Mucosa of descending colon (tissue), 3 donors: ENCODE measurements at regions not wholly inside any gene's neighbourhood (a gene's known extent, or its start where the extent isn't known, plus 50 kb on each side); places are given as distances from the start of the nearest gene placed in this dataset.

Experiments used
- ATAC-seq: fragments of 200-7000 bp; cut with Tn5 transposase; one replicate; pipeline ENCODE4 v1.9.1; 2020; ENCODE audit warnings: mild to moderate bottlenecking, moderate library complexity
- DNase-seq, 3 donors: peaks; one replicate each; pipeline ENCODE4 v3.0.0-alpha.2; 2020
- H3K36me3 ChIP-seq: fragments of 200-600 bp; one replicate; pipeline ENCODE4 v1.8.0; 2021; ENCODE audit warnings: low read depth, mild to moderate bottlenecking
- H3K4me1 ChIP-seq: fragments of 200-600 bp; one replicate; pipeline ENCODE4 v1.8.0; 2021; ENCODE audit warnings: low read depth, mild to moderate bottlenecking
- H3K4me3 ChIP-seq: fragments of 200-600 bp; one replicate; pipeline ENCODE4 v1.8.0; 2021; ENCODE audit warnings: mild to moderate bottlenecking
- H3K9me3 ChIP-seq: fragments of 200-600 bp; one replicate; pipeline ENCODE4 v1.8.0; 2021; ENCODE audit warnings: mild to moderate bottlenecking
- CTCF ChIP-seq: fragments of 200-600 bp; IDR thresholded peaks from one replicate; pipeline ENCODE4 v1.8.0; 2022; ENCODE audit warnings: antibody characterized with exemption, mild to moderate bottlenecking
- intact Hi-C, 2 donors: fragments of 100-400 bp; cut with DNase I in 1 of 2; cut with micrococcal nuclease in 1 of 2; formaldehyde crosslinking; loops; one replicate each; pipeline versions ENCODE4 v1.11.0 to v1.11.1; 2022; cut with DNase I, micrococcal nuclease
- donor health status: DM: no; HTN: no; CAD: no; lungs with moderate emphysema.
- donor health status: DM: no; HTN: no; CAD: no.
- donor health status: DM: no; HTN: yes; CAD: no.

GRCh38 chr10:47088656-47089354 lies 177.6 kb downstream of the PTPN20 start:
- DNase-seq (no peak), ATAC-seq (no peak)
- Histone ChIP-seq H3K4me1 (no peaks in the 10 kb centered on the region), H3K4me3 (no peak overlapping the region), H3K36me3 (no peaks in the 10 kb centered on the region), H3K9me3 (no peaks in the 10 kb centered on the region)
- TF ChIP-seq CTCF: no peak
- intact Hi-C loops: no loop called here

GRCh38 chr10:47090042-47090441 lies 178.8 kb downstream of the PTPN20 start:
- Histone ChIP-seq H3K4me1 (no peaks in the 10 kb centered on the region), H3K9me3 (no peaks in the 10 kb centered on the region), H3K4me3 (no peak overlapping the region), H3K36me3 (no peaks in the 10 kb centered on the region)
- TF ChIP-seq CTCF: no peak
- DNase-seq (no peak), ATAC-seq (no peak)
- intact Hi-C loops: no loop called here

- TF ChIP-seq CTCF: no peak
- ATAC-seq: no peak
- no peaks in the 10 kb centered on the region for H3K9me3 ChIP-seq
- intact Hi-C loops: no loop called here
- H3K36me3 ChIP-seq: no peaks in the 10 kb centered on the region
- no peak overlapping the region for H3K4me3 ChIP-seq
- no peak for DNase-seq
- H3K4me1 ChIP-seq: no peaks in the 10 kb centered on the region
These were observed 179.7 kb downstream of the PTPN20 start for GRCh38 chr10:47090903-47091302.

GRCh38 chr10:47091421-47091820 lies 180.2 kb downstream of the PTPN20 start:
- no peak for ATAC-seq

GRCh38 chr10:47092376-47092775 lies 181.1 kb downstream of the PTPN20 start:
- intact Hi-C loops: no loop called here
- no peak for TF ChIP-seq CTCF
- ATAC-seq (no peak), DNase-seq (no peak)
- H3K9me3 ChIP-seq: no peaks in the 10 kb centered on the region
- H3K4me1 ChIP-seq: no peaks in the 10 kb centered on the region
- H3K36me3 ChIP-seq: no peaks in the 10 kb centered on the region
- H3K4me3 ChIP-seq: no peak overlapping the region

More at GRCh38 chr10:47091421-47091820, 180.2 kb downstream of the PTPN20 start:
- Histone ChIP-seq H3K4me3 (no peak overlapping the region), H3K36me3 (no peaks in the 10 kb centered on the region), H3K9me3 (no peaks in the 10 kb centered on the region), H3K4me1 (no peaks in the 10 kb centered on the region)
- intact Hi-C loops: no loop called here
- DNase-seq: no peak
- no peak for TF ChIP-seq CTCF

- no peak for TF ChIP-seq CTCF
- H3K36me3 ChIP-seq: no peaks in the 10 kb centered on the region
- H3K4me1 ChIP-seq: no peaks in the 10 kb centered on the region
- H3K4me3 ChIP-seq: no peak overlapping the region
- DNase-seq (no peak), ATAC-seq (no peak)
- H3K9me3 ChIP-seq: no peaks in the 10 kb centered on the region
- intact Hi-C loops: no loop called here
These were observed 181.6 kb downstream of the PTPN20 start for GRCh38 chr10:47092831-47093230.
